ENCODE measurements at regions not wholly inside any gene's neighbourhood (a gene's known extent, or its start where the extent isn't known, plus 50 kb on each side); places are given as distances from the start of the nearest gene placed in this dataset.

GRCh38 chr9:105972466-105973204 is 278.3 kb downstream of the TMEM38B start:
- Histone ChIP-seq H3K4me3 (no peak overlapping the region), H3K9me3 (no peaks in the 10 kb centered on the region), H3K27ac (no peak overlapping the region), H3K27me3 (no peaks in the 10 kb centered on the region), H3K4me1 (no peaks in the 10 kb centered on the region), H3K36me3 (no peaks in the 10 kb centered on the region)
- in situ Hi-C loops (cut with MboI; ENCODE audit: low pct_ligation_motif_present in 1 of 4, low pct_unique_long_range_greater_than_20kb in 1 of 4, low sequenced_read_pairs in 3 of 4), result no loop called here
- intact Hi-C loops (cut with DNase I; ENCODE audit: low total_unique reads), result no loop called here
- no peak for DNase-seq
- 84 to 86% methylated on average over 6 of the region's 6 CpGs for WGBS, 2 donors (ENCODE audit: low coverage in 1 of 2)
- no peak for TF ChIP-seq POLR2A (IDR thresholded peaks at IDR 0.05)

GRCh38 chr9:105973951-105974351 is 279.6 kb downstream of the TMEM38B start:
- no peak overlapping the region for H3K27ac ChIP-seq
- H3K4me3 ChIP-seq, result no peak overlapping the region
- no peaks in the 10 kb centered on the region for H3K4me1 ChIP-seq
- no peak for DNase-seq
- in situ Hi-C loops (cut with MboI; ENCODE audit: low pct_ligation_motif_present in 1 of 4, low pct_unique_long_range_greater_than_20kb in 1 of 4, low sequenced_read_pairs in 3 of 4) (no loop called here), intact Hi-C loops (cut with DNase I; ENCODE audit: low total_unique reads) (no loop called here)
- no peaks in the 10 kb centered on the region for H3K9me3 ChIP-seq
- H3K27me3 ChIP-seq, result no peaks in the 10 kb centered on the region
- 75 to 83% methylated on average over 3 of the region's 3 CpGs for WGBS, 2 donors (ENCODE audit: low coverage in 1 of 2)
- TF ChIP-seq CTCF (IDR thresholded peaks at IDR 0.05) (no peak), POLR2A (IDR thresholded peaks at IDR 0.05) (no peak), EP300 (IDR thresholded peaks at IDR 0.05; ENCODE audit: low read depth) (no peak), POLR2AphosphoS5 (IDR thresholded peaks at IDR 0.05) (no peak)
- no peaks in the 10 kb centered on the region for H3K36me3 ChIP-seq

GRCh38 chr9:105975886-105976645 is 281.7 kb downstream of the TMEM38B start:
- H3K9me3 ChIP-seq, result no peaks in the 10 kb centered on the region
- WGBS, 2 donors (ENCODE audit: low coverage in 1 of 2), result 68 to 81% methylated on average over 13 to 14 of the region's 14 CpGs
- in situ Hi-C loops (cut with MboI; ENCODE audit: low pct_ligation_motif_present in 1 of 4, low pct_unique_long_range_greater_than_20kb in 1 of 4, low sequenced_read_pairs in 3 of 4), result no loop called here
- no peak overlapping the region for H3K27ac ChIP-seq
- intact Hi-C loops (cut with DNase I; ENCODE audit: low total_unique reads), result no loop called here
- H3K4me1 ChIP-seq, result no peaks in the 10 kb centered on the region
- no peak overlapping the region for H3K4me3 ChIP-seq
- no peaks in the 10 kb centered on the region for H3K27me3 ChIP-seq
- H3K36me3 ChIP-seq, result no peaks in the 10 kb centered on the region
- DNase-seq, result no peak
- no peak for TF ChIP-seq CTCF (IDR thresholded peaks at IDR 0.05)

- Histone ChIP-seq H3K9me3 (no peaks in the 10 kb centered on the region), H3K27me3 (no peaks in the 10 kb centered on the region), H3K4me1 (no peaks in the 10 kb centered on the region), H3K4me3 (no peak overlapping the region), H3K27ac (no peak overlapping the region), H3K36me3 (no peaks in the 10 kb centered on the region)
- TF ChIP-seq POLR2AphosphoS5 (IDR thresholded peaks at IDR 0.05) (no peak), CTCF (IDR thresholded peaks at IDR 0.05) (no peak), POLR2A (IDR thresholded peaks at IDR 0.05) (no peak), EP300 (IDR thresholded peaks at IDR 0.05; ENCODE audit: low read depth) (no peak)
- WGBS, 2 donors (ENCODE audit: low coverage in 1 of 2), result 27 to 43% methylated on average over 5 to 7 of the region's 7 CpGs
- in situ Hi-C loops (cut with MboI; ENCODE audit: low pct_ligation_motif_present in 1 of 4, low pct_unique_long_range_greater_than_20kb in 1 of 4, low sequenced_read_pairs in 3 of 4), result no loop called here
- intact Hi-C loops (cut with DNase I; ENCODE audit: low total_unique reads), result no loop called here
- no peak for DNase-seq
Observed at GRCh38 chr9:105978336-105978735, 284.0 kb downstream of the TMEM38B start.
